PC-3 (cell line): ENCODE measurements at regions not wholly inside any gene's neighbourhood (a gene's known extent, or its start where the extent isn't known, plus 50 kb on each side); places are given as distances from the start of the nearest gene placed in this dataset.

ENCODE experiments used
- EZH2 ChIP-seq: fragments of 300-600 bp; sonication (generic); IDR thresholded peaks from one replicate; pipeline ENCODE4 v1.6.1; 2017; ENCODE audit warnings: antibody characterized with exemption, mild to moderate bottlenecking, low read length; ENCODE audit not compliant: unreplicated experiment
- EZH2phosphoT487 ChIP-seq: fragments of 300-600 bp; sonication (generic); IDR thresholded peaks from 2 replicates; pipeline ENCODE4 v1.6.1; 2018; ENCODE audit warnings: mild to moderate bottlenecking, antibody characterized with exemption, low read length, borderline replicate concordance
- TF ChIP-seq, protein P1 (sequence below): fragments of 300-600 bp; sonication (generic); conservative IDR thresholded peaks from 2 replicates; pipeline ENCODE4 v1.5.1; 2017; ENCODE audit warnings: antibody characterized with exemption, low read depth, mild to moderate bottlenecking, low read length

DNA sequence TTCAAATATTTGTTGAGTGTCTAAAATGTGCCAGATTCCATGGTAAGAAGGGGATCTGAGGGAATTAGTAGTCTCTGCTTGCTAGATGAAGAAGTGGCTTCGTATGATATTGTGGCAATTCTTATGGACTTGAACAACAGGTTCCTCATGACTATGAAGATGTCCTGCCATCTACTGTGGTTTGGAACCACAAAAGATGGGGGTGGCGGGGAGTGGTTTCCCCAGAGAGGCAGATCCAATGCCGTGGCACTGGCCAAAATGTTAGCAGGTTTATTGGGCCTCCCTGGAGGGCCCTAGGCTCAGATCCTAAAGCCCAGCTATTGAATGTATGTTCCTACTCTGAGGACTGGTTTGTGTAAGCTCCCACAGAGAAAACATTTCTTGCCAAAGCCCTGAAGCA, 120.8 kb downstream of the RGS2 start:
- TF ChIP-seq, protein P1, sequence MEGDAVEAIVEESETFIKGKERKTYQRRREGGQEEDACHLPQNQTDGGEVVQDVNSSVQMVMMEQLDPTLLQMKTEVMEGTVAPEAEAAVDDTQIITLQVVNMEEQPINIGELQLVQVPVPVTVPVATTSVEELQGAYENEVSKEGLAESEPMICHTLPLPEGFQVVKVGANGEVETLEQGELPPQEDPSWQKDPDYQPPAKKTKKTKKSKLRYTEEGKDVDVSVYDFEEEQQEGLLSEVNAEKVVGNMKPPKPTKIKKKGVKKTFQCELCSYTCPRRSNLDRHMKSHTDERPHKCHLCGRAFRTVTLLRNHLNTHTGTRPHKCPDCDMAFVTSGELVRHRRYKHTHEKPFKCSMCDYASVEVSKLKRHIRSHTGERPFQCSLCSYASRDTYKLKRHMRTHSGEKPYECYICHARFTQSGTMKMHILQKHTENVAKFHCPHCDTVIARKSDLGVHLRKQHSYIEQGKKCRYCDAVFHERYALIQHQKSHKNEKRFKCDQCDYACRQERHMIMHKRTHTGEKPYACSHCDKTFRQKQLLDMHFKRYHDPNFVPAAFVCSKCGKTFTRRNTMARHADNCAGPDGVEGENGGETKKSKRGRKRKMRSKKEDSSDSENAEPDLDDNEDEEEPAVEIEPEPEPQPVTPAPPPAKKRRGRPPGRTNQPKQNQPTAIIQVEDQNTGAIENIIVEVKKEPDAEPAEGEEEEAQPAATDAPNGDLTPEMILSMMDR: no peak
- TF ChIP-seq EZH2phosphoT487 (no peak), EZH2 (no peak)
